ENCODE measurements at regions not wholly inside any gene's neighbourhood (a gene's known extent, or its start where the extent isn't known, plus 50 kb on each side); places are given as distances from the start of the nearest gene placed in this dataset.

DNA sequence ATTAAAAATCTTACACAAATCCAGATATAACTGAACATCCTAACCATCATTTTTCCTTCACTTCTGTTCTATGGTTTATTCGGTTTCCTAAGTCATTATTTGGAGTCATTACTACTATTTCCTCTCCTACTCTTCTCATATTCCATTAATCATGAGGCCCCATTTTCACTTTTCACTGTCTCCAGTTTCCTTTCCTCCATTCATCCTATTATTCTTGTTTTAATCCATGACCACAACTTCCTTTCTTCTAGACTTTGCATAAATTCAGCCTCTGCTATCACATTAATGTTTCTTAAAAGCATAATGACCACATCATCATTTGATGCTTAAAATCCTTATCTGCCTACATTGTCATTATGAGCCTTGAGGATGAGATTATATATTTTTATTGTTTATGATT lies 555.0 kb upstream of the NDST4 start:
- Histone ChIP-seq H3K9me3 (ENCODE audit: low read length) (no peaks in the 10 kb centered on the region), H3K4me2 (ENCODE audit: low read depth, low read length) (no peak overlapping the region), H3K27me3 (ENCODE audit: control insufficient read depth in 1 of 2, insufficient read depth in 2 of 2, low read length in 2 of 2) (no peaks in the 10 kb centered on the region), H3K36me3 (replicated peaks in 1 of 2; ENCODE audit: control insufficient read depth in 1 of 2, insufficient read depth in 2 of 2, low read length in 2 of 2) (no peaks in the 10 kb centered on the region), H3K79me2 (ENCODE audit: insufficient read depth, low read length) (no peaks in the 10 kb centered on the region), H3K4me3 (replicated peaks in 1 of 3; ENCODE audit: insufficient read depth in 1 of 3, low read depth in 2 of 3, low read length in 3 of 3) (no peak overlapping the region), H3K9ac (ENCODE audit: insufficient read depth, low read depth, low read length) (no peak overlapping the region), H3K27ac (ENCODE audit: extremely low read length, insufficient read depth, low read length) (no peak overlapping the region), H3K4me1 (ENCODE audit: insufficient read depth, low read length) (no peaks in the 10 kb centered on the region), H2AFZ (ENCODE audit: low read length) (no peak overlapping the region), H4K20me1 (ENCODE audit: insufficient read depth, low read length) (no peaks in the 10 kb centered on the region)
- FAIRE-seq (no peak), ATAC-seq (no peak), DNase-seq (ENCODE audit: low spot score) (no peak)
- 0% methylated on average over 1 of the region's 1 CpG for WGBS (ENCODE audit: low lambda C conversion rate)
- in situ Hi-C loops (cut with HindIII; ENCODE audit: extremely low pct_ligation_motif_present, low pct_unique_long_range_greater_than_20kb) (no loop called here), intact Hi-C loops (cut with micrococcal nuclease; ENCODE audit: unreplicated experiment) (no loop called here)
- TF ChIP-seq ZNF546 (CRISPR knock-in tag; conservative IDR thresholded peaks at IDR 0.05) (no peak), HNF4A (CRISPR knock-in tag; IDR thresholded peaks at IDR 0.05) (no peak), SIN3B (IDR thresholded peaks at IDR 0.05; ENCODE audit: low read length) (no peak), FOSL2 (CRISPR knock-in tag; IDR thresholded peaks at IDR 0.05) (no peak), SIX1 (CRISPR knock-in tag; IDR thresholded peaks at IDR 0.05; ENCODE audit: borderline replicate concordance) (no peak), SP1 (IDR thresholded peaks at IDR 0.05) (no peak), SP1 (CRISPR knock-in tag; IDR thresholded peaks at IDR 0.05) (no peak), SNAI1 (CRISPR knock-in tag; IDR thresholded peaks at IDR 0.05; ENCODE audit: borderline replicate concordance) (no peak), ZNF230 (CRISPR knock-in tag; IDR thresholded peaks at IDR 0.05) (no peak), PHF20 (CRISPR knock-in tag; IDR thresholded peaks at IDR 0.05) (no peak), ZNF598 (CRISPR knock-in tag; IDR thresholded peaks at IDR 0.05; ENCODE audit: borderline replicate concordance) (no peak), ZMYM2 (CRISPR knock-in tag; IDR thresholded peaks at IDR 0.05) (no peak), ZNF556 (CRISPR knock-in tag; IDR thresholded peaks at IDR 0.05; ENCODE audit: borderline replicate concordance) (no peak), ZNF619 (CRISPR knock-in tag; IDR thresholded peaks at IDR 0.05) (no peak), ZNF713 (CRISPR knock-in tag; IDR thresholded peaks at IDR 0.05) (no peak), SRF (IDR thresholded peaks at IDR 0.05; ENCODE audit: low read depth, low read length) (no peak)
- TF ChIP-seq, protein P1, sequence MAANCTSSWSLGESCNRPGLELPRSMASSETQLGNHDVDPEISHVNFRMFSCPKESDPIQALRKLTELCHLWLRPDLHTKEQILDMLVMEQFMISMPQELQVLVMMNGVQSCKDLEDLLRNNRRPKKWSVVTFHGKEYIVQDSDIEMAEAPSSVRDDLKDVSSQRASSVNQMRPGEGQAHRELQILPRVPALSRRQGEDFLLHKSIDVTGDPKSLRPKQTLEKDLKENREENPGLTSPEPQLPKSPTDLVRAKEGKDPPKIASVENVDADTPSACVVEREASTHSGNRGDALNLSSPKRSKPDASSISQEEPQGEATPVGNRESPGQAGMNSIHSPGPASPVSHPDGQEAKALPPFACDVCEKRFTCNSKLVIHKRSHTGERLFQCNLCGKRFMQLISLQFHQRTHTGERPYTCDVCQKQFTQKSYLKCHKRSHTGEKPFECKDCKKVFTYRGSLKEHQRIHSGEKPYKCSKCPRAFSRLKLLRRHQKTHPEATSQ (CRISPR knock-in tag; IDR thresholded peaks at IDR 0.05; ENCODE audit: borderline replicate concordance): no peak
- TF ChIP-seq, protein P2, sequence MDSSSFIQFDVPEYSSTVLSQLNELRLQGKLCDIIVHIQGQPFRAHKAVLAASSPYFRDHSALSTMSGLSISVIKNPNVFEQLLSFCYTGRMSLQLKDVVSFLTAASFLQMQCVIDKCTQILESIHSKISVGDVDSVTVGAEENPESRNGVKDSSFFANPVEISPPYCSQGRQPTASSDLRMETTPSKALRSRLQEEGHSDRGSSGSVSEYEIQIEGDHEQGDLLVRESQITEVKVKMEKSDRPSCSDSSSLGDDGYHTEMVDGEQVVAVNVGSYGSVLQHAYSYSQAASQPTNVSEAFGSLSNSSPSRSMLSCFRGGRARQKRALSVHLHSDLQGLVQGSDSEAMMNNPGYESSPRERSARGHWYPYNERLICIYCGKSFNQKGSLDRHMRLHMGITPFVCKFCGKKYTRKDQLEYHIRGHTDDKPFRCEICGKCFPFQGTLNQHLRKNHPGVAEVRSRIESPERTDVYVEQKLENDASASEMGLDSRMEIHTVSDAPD (CRISPR knock-in tag; IDR thresholded peaks at IDR 0.05): no peak
- TF ChIP-seq, protein P3, sequence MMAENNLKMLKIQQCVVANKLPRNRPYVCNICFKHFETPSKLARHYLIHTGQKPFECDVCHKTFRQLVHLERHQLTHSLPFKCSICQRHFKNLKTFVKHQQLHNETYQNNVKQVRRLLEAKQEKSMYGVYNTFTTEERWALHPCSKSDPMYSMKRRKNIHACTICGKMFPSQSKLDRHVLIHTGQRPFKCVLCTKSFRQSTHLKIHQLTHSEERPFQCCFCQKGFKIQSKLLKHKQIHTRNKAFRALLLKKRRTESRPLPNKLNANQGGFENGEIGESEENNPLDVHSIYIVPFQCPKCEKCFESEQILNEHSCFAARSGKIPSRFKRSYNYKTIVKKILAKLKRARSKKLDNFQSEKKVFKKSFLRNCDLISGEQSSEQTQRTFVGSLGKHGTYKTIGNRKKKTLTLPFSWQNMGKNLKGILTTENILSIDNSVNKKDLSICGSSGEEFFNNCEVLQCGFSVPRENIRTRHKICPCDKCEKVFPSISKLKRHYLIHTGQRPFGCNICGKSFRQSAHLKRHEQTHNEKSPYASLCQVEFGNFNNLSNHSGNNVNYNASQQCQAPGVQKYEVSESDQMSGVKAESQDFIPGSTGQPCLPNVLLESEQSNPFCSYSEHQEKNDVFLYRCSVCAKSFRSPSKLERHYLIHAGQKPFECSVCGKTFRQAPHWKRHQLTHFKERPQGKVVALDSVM (CRISPR knock-in tag; IDR thresholded peaks at IDR 0.05): no peak
- TF ChIP-seq, protein P4, sequence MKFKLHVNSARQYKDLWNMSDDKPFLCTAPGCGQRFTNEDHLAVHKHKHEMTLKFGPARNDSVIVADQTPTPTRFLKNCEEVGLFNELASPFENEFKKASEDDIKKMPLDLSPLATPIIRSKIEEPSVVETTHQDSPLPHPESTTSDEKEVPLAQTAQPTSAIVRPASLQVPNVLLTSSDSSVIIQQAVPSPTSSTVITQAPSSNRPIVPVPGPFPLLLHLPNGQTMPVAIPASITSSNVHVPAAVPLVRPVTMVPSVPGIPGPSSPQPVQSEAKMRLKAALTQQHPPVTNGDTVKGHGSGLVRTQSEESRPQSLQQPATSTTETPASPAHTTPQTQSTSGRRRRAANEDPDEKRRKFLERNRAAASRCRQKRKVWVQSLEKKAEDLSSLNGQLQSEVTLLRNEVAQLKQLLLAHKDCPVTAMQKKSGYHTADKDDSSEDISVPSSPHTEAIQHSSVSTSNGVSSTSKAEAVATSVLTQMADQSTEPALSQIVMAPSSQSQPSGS (CRISPR knock-in tag; IDR thresholded peaks at IDR 0.05): no peak
- no TSS peak for BruUV-seq (replicated peaks)
- CTCF ChIA-PET (ENCODE audit: low intra/inter-chr PET ratio, low total read pairs): no interaction called here
- POLR2A ChIA-PET: no interaction called here

All from HepG2 (cell line).